ENCODE measurements at regions not wholly inside any gene's neighbourhood (a gene's known extent, or its start where the extent isn't known, plus 50 kb on each side); places are given as distances from the start of the nearest gene placed in this dataset.

DNA sequence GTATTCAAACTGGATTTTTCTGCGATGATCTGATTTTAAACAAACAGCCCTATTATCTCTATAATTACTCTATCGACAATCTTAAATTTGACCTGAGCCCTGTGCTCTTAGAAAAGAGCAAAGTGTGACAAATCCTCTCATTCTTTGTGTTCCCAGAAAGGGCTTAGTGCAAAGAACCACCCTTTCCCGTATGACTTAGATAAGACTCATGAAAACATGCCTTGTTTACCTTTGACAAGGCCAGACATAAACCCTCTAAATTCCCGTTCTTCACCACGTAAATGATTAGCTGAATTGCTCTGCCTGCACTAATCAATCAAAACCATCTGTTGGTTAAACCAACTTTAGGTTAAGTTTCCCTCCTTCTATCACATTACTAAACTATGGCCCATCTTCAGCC, 285.7 kb upstream of the SEL1L start:
- Histone ChIP-seq H3K27ac (no peak overlapping the region), H3K27me3 (no peaks in the 10 kb centered on the region), H3K4me1 (ENCODE audit: control insufficient read depth in 1 of 2, insufficient read depth in 1 of 2, low read depth in 1 of 2, low read length in 1 of 2) (no peaks in the 10 kb centered on the region), H3K9me3 (peaks cover 3% of the 10 kb centered on the region), H3K4me3 (ENCODE audit: low read depth in 1 of 2, low read length in 1 of 2) (no peak overlapping the region), H3K36me3 (no peaks in the 10 kb centered on the region)
- TF ChIP-seq, protein P1, sequence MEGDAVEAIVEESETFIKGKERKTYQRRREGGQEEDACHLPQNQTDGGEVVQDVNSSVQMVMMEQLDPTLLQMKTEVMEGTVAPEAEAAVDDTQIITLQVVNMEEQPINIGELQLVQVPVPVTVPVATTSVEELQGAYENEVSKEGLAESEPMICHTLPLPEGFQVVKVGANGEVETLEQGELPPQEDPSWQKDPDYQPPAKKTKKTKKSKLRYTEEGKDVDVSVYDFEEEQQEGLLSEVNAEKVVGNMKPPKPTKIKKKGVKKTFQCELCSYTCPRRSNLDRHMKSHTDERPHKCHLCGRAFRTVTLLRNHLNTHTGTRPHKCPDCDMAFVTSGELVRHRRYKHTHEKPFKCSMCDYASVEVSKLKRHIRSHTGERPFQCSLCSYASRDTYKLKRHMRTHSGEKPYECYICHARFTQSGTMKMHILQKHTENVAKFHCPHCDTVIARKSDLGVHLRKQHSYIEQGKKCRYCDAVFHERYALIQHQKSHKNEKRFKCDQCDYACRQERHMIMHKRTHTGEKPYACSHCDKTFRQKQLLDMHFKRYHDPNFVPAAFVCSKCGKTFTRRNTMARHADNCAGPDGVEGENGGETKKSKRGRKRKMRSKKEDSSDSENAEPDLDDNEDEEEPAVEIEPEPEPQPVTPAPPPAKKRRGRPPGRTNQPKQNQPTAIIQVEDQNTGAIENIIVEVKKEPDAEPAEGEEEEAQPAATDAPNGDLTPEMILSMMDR (IDR thresholded peaks at IDR 0.05), result no peak

DNA sequence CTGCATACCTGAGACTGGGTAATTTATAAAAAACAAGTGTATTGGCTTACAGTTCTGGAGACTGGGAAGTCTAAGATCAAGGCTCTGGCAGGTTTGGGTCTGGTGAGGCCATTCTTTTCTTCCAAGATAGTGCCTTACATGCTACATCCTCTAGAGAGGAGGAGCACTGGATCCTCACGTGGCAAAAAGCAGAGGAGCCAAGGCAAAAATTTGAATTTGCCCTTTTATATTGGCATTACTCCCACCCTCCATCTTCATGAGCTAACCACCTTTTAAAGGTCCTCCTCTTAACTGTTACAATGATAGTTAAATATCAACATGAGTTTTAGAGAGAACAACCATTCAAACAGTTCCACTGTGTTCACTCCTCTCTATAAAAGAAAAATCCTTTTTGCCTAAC, 286.3 kb upstream of the SEL1L start:
- H3K27ac ChIP-seq, result no peak overlapping the region
- no peaks in the 10 kb centered on the region for H3K27me3 ChIP-seq
- no peak overlapping the region for H3K4me3 ChIP-seq (ENCODE audit: low read depth in 1 of 2, low read length in 1 of 2)
- H3K36me3 ChIP-seq, result no peaks in the 10 kb centered on the region
- H3K4me1 ChIP-seq (ENCODE audit: control insufficient read depth in 1 of 2, insufficient read depth in 1 of 2, low read depth in 1 of 2, low read length in 1 of 2), result no peaks in the 10 kb centered on the region
- peaks cover 3% of the 10 kb centered on the region for H3K9me3 ChIP-seq
- TF ChIP-seq, protein P1 (IDR thresholded peaks at IDR 0.05), result no peak

DNA sequence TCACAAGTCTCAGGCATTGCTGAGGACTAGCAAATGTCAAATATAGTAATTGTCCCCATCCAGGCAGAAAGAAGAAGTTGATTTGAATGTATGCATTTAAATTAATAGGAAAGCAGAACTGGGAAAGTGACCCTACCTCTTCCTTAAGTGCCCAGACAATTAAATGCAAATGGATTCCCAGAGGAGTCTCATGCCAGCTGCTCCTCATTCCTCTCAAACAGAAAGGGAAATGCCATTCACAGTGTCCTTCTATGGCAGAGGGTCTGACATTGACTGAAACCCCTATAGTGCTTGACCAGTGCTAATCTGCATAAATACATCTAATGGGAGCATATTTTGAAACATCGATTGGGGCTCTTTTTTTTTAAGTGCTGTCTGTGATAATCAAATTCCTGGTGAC, 292.4 kb upstream of the SEL1L start:
- Histone ChIP-seq H3K27me3 (no peaks in the 10 kb centered on the region), H3K9me3 (peaks cover 3% of the 10 kb centered on the region), H3K4me1 (ENCODE audit: control insufficient read depth in 1 of 2, insufficient read depth in 1 of 2, low read depth in 1 of 2, low read length in 1 of 2) (no peaks in the 10 kb centered on the region), H3K4me3 (ENCODE audit: low read depth in 1 of 2, low read length in 1 of 2) (no peak overlapping the region), H3K27ac (no peak overlapping the region), H3K36me3 (no peaks in the 10 kb centered on the region)
- TF ChIP-seq, protein P1 (IDR thresholded peaks at IDR 0.05), result no peak

DNA sequence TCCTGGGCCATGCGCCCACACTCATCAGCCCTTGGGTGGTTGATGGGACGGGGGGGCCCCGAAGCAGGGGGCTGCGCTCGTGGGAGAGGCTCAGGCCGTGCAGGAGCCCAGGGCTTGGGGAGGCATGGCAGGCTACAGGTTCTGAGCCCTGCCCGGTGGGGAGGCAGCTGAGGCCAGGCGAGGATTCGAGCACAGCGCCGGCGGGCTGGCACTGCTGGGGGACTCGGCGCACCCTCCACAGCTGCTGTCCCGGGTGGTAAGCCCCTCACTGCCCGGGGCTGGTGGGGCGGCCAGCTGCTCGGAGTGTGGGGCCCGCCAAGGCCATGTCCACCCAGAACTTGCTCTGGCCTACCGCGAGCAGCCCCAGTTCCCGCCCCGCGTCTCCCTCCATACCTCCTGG, 295.8 kb upstream of the SEL1L start:
- Histone ChIP-seq H3K27ac (no peak overlapping the region), H3K4me3 (ENCODE audit: low read depth in 1 of 2, low read length in 1 of 2) (no peak overlapping the region), H3K36me3 (no peaks in the 10 kb centered on the region), H3K27me3 (no peaks in the 10 kb centered on the region), H3K4me1 (ENCODE audit: control insufficient read depth in 1 of 2, insufficient read depth in 1 of 2, low read depth in 1 of 2, low read length in 1 of 2) (no peaks in the 10 kb centered on the region), H3K9me3 (no peaks in the 10 kb centered on the region)
- TF ChIP-seq, protein P1 (IDR thresholded peaks at IDR 0.05), result no peak

DNA sequence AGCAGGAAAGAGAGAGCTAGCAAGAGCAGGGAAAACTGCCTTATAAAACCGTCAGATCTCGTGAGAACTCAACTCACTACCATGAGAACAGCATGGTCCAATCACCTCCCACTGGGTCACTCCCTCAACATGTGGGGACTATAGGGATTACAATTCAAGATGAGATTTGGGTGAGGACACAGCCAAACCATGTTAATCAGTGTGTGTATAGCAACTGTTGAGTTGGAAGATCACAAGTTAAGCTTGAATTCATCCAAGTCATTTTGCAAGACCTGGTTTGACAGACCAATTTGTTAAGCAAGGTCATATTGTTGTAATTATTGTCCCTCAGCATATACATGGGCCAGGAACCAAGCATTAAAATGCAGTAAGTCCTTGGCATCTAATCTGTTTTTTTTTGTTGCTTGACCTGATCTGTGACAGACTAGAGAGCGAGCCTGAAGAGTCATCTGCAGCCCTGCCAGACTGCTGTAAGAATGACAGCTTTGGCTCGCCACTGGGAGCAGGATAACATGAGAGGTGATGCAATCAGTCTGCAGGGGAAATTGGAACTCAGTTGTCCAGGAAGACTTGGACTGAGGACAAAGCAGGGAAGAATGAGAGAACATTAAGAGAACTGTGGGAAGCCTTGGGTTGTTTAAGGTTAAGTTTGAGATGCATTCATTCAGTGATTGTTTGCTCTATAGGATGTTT, 297.6 kb upstream of the SEL1L start:
- TF ChIP-seq, protein P1 (IDR thresholded peaks at IDR 0.05), result no peak
- Histone ChIP-seq H3K27ac (no peak overlapping the region), H3K4me1 (ENCODE audit: control insufficient read depth in 1 of 2, insufficient read depth in 1 of 2, low read depth in 1 of 2, low read length in 1 of 2) (no peaks in the 10 kb centered on the region), H3K27me3 (no peaks in the 10 kb centered on the region), H3K9me3 (no peaks in the 10 kb centered on the region), H3K36me3 (no peaks in the 10 kb centered on the region), H3K4me3 (ENCODE audit: low read depth in 1 of 2, low read length in 1 of 2) (no peak overlapping the region)
